Neural crest cell (in vitro differentiated cells): ENCODE measurements at regions not wholly inside any gene's neighbourhood (a gene's known extent, or its start where the extent isn't known, plus 50 kb on each side); places are given as distances from the start of the nearest gene placed in this dataset.
"Not testable (repeated sequence)": the region's sequence is repeated elsewhere in the genome, so short reads cannot be mapped to it uniquely, and the experiment has no call there.

Experiments used
- DNase-seq: peaks from one replicate; pipeline ENCODE4 v3.0.0; 2021; ENCODE audit warnings: low read depth, mixed read lengths, low spot score
- H3K27ac Mint-ChIP-seq: one replicate; pipeline ENCODE4 v1.8.0; 2021; ENCODE audit warnings: mild to moderate bottlenecking, mixed read lengths; ENCODE audit not compliant: unreplicated experiment
- H3K27me3 Mint-ChIP-seq: 2 replicates; pipeline ENCODE4 v1.8.0; 2021; ENCODE audit warnings: low read depth, mild to moderate bottlenecking, mixed read lengths
- H3K36me3 Mint-ChIP-seq: 2 replicates; pipeline ENCODE4 v1.8.0; 2021; ENCODE audit warnings: low read depth, mild to moderate bottlenecking, mixed read lengths
- H3K4me1 Mint-ChIP-seq: 2 replicates; pipeline ENCODE4 v1.8.0; 2021; ENCODE audit warnings: mixed read lengths
- H3K4me3 Mint-ChIP-seq: one replicate; pipeline ENCODE4 v1.8.0; 2021; ENCODE audit warnings: mild to moderate bottlenecking, mixed read lengths
- H3K9me3 Mint-ChIP-seq: 2 replicates; pipeline ENCODE4 v1.8.0; 2021; ENCODE audit warnings: mixed read lengths
- CTCF ChIP-seq: fragments of 200-600 bp; sonication (generic); conservative IDR thresholded peaks from 2 replicates; pipeline ENCODE4 v1.5.0; 2021; ENCODE audit warnings: antibody characterized with exemption, mild to moderate bottlenecking

- Mint-ChIP-seq H3K9me3 (peaks cover 11% of the 10 kb centered on the region), H3K27me3 (no peaks in the 10 kb centered on the region), H3K4me3 (no peak overlapping the region), H3K4me1 (no peaks in the 10 kb centered on the region), H3K36me3 (peaks cover 3% of the 10 kb centered on the region), H3K27ac (no peak overlapping the region)
- no peak for DNase-seq
- TF ChIP-seq CTCF = no peak
Observed at GRCh38 chr15:19944261-19944888, 597.2 kb downstream of the GOLGA6L6 start.

- Mint-ChIP-seq H3K4me1 (no peaks in the 10 kb centered on the region), H3K27ac (no peak overlapping the region), H3K36me3 (peaks cover 3% of the 10 kb centered on the region), H3K4me3 (no peak overlapping the region), H3K9me3 (peaks cover 11% of the 10 kb centered on the region), H3K27me3 (no peaks in the 10 kb centered on the region)
- no peak for TF ChIP-seq CTCF
- no peak for DNase-seq
Observed at GRCh38 chr15:19943515-19943914, 598.1 kb downstream of the GOLGA6L6 start.

- Mint-ChIP-seq H3K36me3 (peaks cover 21% of the 10 kb centered on the region), H3K27me3 (peaks cover 10% of the 10 kb centered on the region), H3K9me3 (peaks cover 17% of the 10 kb centered on the region)
- H3K4me1 Mint-ChIP-seq, H3K4me3 Mint-ChIP-seq, DNase-seq, H3K27ac Mint-ChIP-seq: not testable (repeated sequence)
Observed at GRCh38 chr15:19903281-19903680, 638.3 kb downstream of the GOLGA6L6 start.

GRCh38 chr15:19902388-19902787 lies 639.2 kb downstream of the GOLGA6L6 start:
- H3K27me3 Mint-ChIP-seq = peaks cover 10% of the 10 kb centered on the region
- H3K27ac Mint-ChIP-seq, H3K4me3 Mint-ChIP-seq, H3K4me1 Mint-ChIP-seq, DNase-seq: not testable (repeated sequence)
- peaks cover 21% of the 10 kb centered on the region for H3K36me3 Mint-ChIP-seq
- H3K9me3 Mint-ChIP-seq = peaks cover 17% of the 10 kb centered on the region

- DNase-seq, H3K4me1 Mint-ChIP-seq, H3K4me3 Mint-ChIP-seq, H3K27ac Mint-ChIP-seq: not testable (repeated sequence)
- Mint-ChIP-seq H3K9me3 (peaks cover 17% of the 10 kb centered on the region), H3K36me3 (peaks cover 21% of the 10 kb centered on the region), H3K27me3 (peaks cover 10% of the 10 kb centered on the region)
Observed at GRCh38 chr15:19901414-19901813, 640.2 kb downstream of the GOLGA6L6 start.

- Mint-ChIP-seq H3K36me3 (peaks cover 21% of the 10 kb centered on the region), H3K27ac (no peak overlapping the region), H3K27me3 (peaks cover 10% of the 10 kb centered on the region), H3K9me3 (peaks cover 23% of the 10 kb centered on the region), H3K4me3 (no peak overlapping the region), H3K4me1 (no peaks in the 10 kb centered on the region)
- no peak for TF ChIP-seq CTCF
- DNase-seq = no peak
Observed at GRCh38 chr15:19899021-19899824, 642.4 kb downstream of the GOLGA6L6 start.

- H3K4me3 Mint-ChIP-seq, H3K36me3 Mint-ChIP-seq, H3K27ac Mint-ChIP-seq, DNase-seq, H3K4me1 Mint-ChIP-seq, H3K27me3 Mint-ChIP-seq: not testable (repeated sequence)
- peaks cover 15% of the 10 kb centered on the region for H3K9me3 Mint-ChIP-seq
Observed at GRCh38 chr15:19888811-19889210, 652.8 kb downstream of the GOLGA6L6 start.

- H3K27me3 Mint-ChIP-seq, H3K27ac Mint-ChIP-seq, H3K4me3 Mint-ChIP-seq, H3K4me1 Mint-ChIP-seq, H3K36me3 Mint-ChIP-seq, H3K9me3 Mint-ChIP-seq, DNase-seq: not testable (repeated sequence)
Observed at GRCh38 chr15:19844061-19844460, 697.5 kb downstream of the GOLGA6L6 start.
